B cell (primary cell): ENCODE measurements at regions not wholly inside any gene's neighbourhood (a gene's known extent, or its start where the extent isn't known, plus 50 kb on each side); places are given as distances from the start of the nearest gene placed in this dataset.

Source experiments
- ATAC-seq: fragments of 200-7000 bp; cut with Tn5 transposase; one replicate; pipeline ENCODE4 v1.10.0; 2021; ENCODE audit warnings: low read depth, mild to moderate bottlenecking, moderate number of reproducible peaks, moderate library complexity
- CTCF ChIA-PET: fragments of 350-600 bp; sonication (Branson Sonifier 250); formaldehyde crosslinking; loops from one replicate; lab custom pipeline; 2021; ENCODE audit warnings: antibody characterized with exemption, inconsistent platforms; lab: Charles Lee
- POLR2A ChIA-PET: fragments of 350-600 bp; sonication (Branson Sonifier 250); formaldehyde crosslinking; loops from one replicate; lab custom pipeline; 2021; ENCODE audit warnings: antibody characterized with exemption; lab: Charles Lee
- DNase-seq: peaks from one replicate; pipeline ENCODE4 v3.0.0; 2013
- H2AFZ ChIP-seq: 2 replicates; pipeline ENCODE4 v1.6.1; 2012; ENCODE audit warnings: mild to moderate bottlenecking, low read depth, low read length; ENCODE audit not compliant: insufficient read depth, poor library complexity, severe bottlenecking
- H3K27ac ChIP-seq, 2 donors: 1 replicate in 1 of 2; 2 replicates in 1 of 2; pipeline ENCODE4 v1.5.1; 2012 to 2013; ENCODE audit warnings: low read length in 2 of 2, mild to moderate bottlenecking in 2 of 2, moderate library complexity in 1 of 2
- H3K27me3 ChIP-seq, 4 experiments: fragments of 200-600 bp in 1 of 4; sonication (generic) in 1 of 4; replicated peaks in 1 of 4; 1 replicate in 2 of 4; 2 replicates in 2 of 4; pipeline versions ENCODE4 v1.6.1 to v1.7.0; 2013 to 2016; ENCODE audit warnings: low read length in 3 of 4, mild to moderate bottlenecking in 2 of 4, mixed read lengths in 1 of 4, moderate library complexity in 1 of 4; ENCODE audit not compliant: insufficient read depth in 4 of 4, control insufficient read depth in 3 of 4; ENCODE audit errors: control extremely low read depth in 1 of 4
- H3K36me3 ChIP-seq, 2 experiments: replicated peaks in 1 of 2; 1 replicate in 1 of 2; 2 replicates in 1 of 2; pipeline versions ENCODE4 v1.6.1 to v1.7.1; 2013; ENCODE audit warnings: low read length in 1 of 2; ENCODE audit not compliant: insufficient read depth in 2 of 2, control insufficient read depth in 1 of 2; ENCODE audit errors: control extremely low read depth in 1 of 2, extremely low read depth in 1 of 2
- H3K4me1 ChIP-seq, 2 donors: fragments of 200-600 bp in 1 of 2; sonication (generic) in 1 of 2; 1 replicate in 1 of 2; 2 replicates in 1 of 2; pipeline versions ENCODE4 v1.5.1 to v1.6.1; 2013 to 2017; ENCODE audit warnings: low read length in 2 of 2; ENCODE audit not compliant: control insufficient read depth in 2 of 2, insufficient read depth in 2 of 2
- H3K4me2 ChIP-seq: replicated peaks from 2 replicates; pipeline ENCODE3; 2012; ENCODE audit warnings: mild to moderate bottlenecking, low read depth, low read length; ENCODE audit not compliant: poor library complexity, severe bottlenecking
- H3K4me3 ChIP-seq, 5 experiments: fragments of 200-600 bp in 1 of 5; sonication (generic) in 1 of 5; 1 replicate in 3 of 5; 2 replicates in 2 of 5; pipeline versions ENCODE4 v1.5.1 to v1.7.0; 2011 to 2016; ENCODE audit warnings: low read length in 4 of 5, mild to moderate bottlenecking in 4 of 5, low read depth in 2 of 5, control low read depth in 1 of 5, moderate library complexity in 1 of 5; ENCODE audit not compliant: insufficient read depth in 1 of 5; ENCODE audit errors: control extremely low read depth in 1 of 5, extremely low read depth in 1 of 5
- H3K79me2 ChIP-seq: fragments of 200-600 bp; sonication (generic); one replicate; pipeline ENCODE4 v1.6.0; 2016; ENCODE audit warnings: low read length; ENCODE audit not compliant: control insufficient read depth, insufficient read depth
- H3K9ac ChIP-seq: fragments of 200-600 bp; sonication (generic); 2 replicates; pipeline ENCODE4 v1.6.1; 2017; ENCODE audit warnings: mild to moderate bottlenecking, low read length, moderate library complexity
- H3K9me3 ChIP-seq, 3 donors: one replicate each; pipeline versions ENCODE4 v1.6.1 to v1.7.1; 2013; ENCODE audit warnings: low read length in 2 of 3; ENCODE audit not compliant: control insufficient read depth in 2 of 3, insufficient read depth in 1 of 3; ENCODE audit errors: control extremely low read depth in 1 of 3
- H4K20me1 ChIP-seq: 2 replicates; pipeline ENCODE4 v1.6.0; 2012; ENCODE audit warnings: mild to moderate bottlenecking, low read length; ENCODE audit not compliant: insufficient read depth, control insufficient read depth, poor library complexity, severe bottlenecking
- H3K27ac Mint-ChIP-seq: one replicate; pipeline ENCODE4 v1.8.0; 2021; ENCODE audit warnings: mixed read lengths
- H3K27me3 Mint-ChIP-seq: one replicate; pipeline ENCODE4 v1.8.0; 2021; ENCODE audit warnings: mixed read lengths
- H3K4me1 Mint-ChIP-seq: one replicate; pipeline ENCODE4 v1.8.0; 2021; ENCODE audit warnings: mixed read lengths
- H3K4me3 Mint-ChIP-seq: one replicate; pipeline ENCODE4 v1.8.0; 2021; ENCODE audit warnings: mixed read lengths
- H3K9me3 Mint-ChIP-seq: one replicate; pipeline ENCODE4 v1.8.0; 2022; ENCODE audit warnings: mixed read lengths; ENCODE audit not compliant: insufficient read depth
- EZH2 ChIP-seq: IDR thresholded peaks from 2 replicates; pipeline ENCODE4 v1.6.1; 2012; ENCODE audit warnings: borderline replicate concordance, low read depth, mild to moderate bottlenecking, moderate library complexity, low read length; ENCODE audit not compliant: insufficient read depth, poor library complexity, severe bottlenecking
- WGBS: methylation state at CpG from one replicate; pipeline ENCODE4 v1.1.5; 2013; ENCODE audit warnings: missing lambda C conversion rate; ENCODE audit not compliant: insufficient coverage; 5-methylcytosine and 5-hydroxymethylcytosine counted together
- intact Hi-C: fragments of 100-400 bp; cut with micrococcal nuclease; formaldehyde crosslinking; loops from one replicate; pipeline ENCODE4 v1.10.0; 2022
- TF ChIP-seq, protein P1 (sequence below): fragments of 200-600 bp; IDR thresholded peaks from one replicate; pipeline ENCODE4 v1.8.0; 2022; ENCODE audit warnings: antibody characterized with exemption, mild to moderate bottlenecking

DNA sequence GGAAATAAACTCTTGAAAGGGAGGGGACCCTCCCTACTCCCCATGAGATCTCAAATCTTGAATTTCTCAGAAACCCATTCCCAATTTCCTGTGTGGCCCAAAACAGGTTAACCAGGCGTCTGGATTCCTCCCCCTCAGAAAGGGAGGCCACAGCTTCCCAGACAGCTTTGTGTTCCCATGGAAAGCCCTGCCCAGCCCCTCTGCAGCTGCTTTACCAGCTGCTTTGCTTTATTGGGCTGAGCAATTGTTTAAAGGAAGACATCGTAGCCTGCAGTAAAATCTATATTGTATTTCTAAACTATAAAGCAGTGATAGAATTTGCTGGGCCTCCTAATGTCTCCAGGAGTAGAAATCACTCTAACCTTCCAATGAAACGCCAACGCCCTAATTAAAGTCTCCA lies 97.4 kb downstream of the CHST1 start:
- Mint-ChIP-seq H3K9me3 (no peaks in the 10 kb centered on the region), H3K4me3 (no peak overlapping the region), H3K27ac (no peak overlapping the region), H3K27me3 (peaks cover 22% of the 10 kb centered on the region), H3K4me1 (no peaks in the 10 kb centered on the region)
- Histone ChIP-seq H3K4me3 (no peak overlapping the region), H3K27me3 (no peaks in the 10 kb centered on the region), H3K27ac (no peak overlapping the region), H3K36me3 (no peaks in the 10 kb centered on the region), H3K4me2 (no peak overlapping the region), H3K9me3 (peaks cover 0 to 4% (median 0%) of the 10 kb centered on the region in 3 donors), H4K20me1 (no peaks in the 10 kb centered on the region), H2AFZ (no peak overlapping the region), H3K79me2 (no peaks in the 10 kb centered on the region), H3K9ac (no peak overlapping the region), H3K4me1 (no peaks in the 10 kb centered on the region)
- intact Hi-C loops: no loop called here
- no peak for ATAC-seq
- TF ChIP-seq, protein P1, sequence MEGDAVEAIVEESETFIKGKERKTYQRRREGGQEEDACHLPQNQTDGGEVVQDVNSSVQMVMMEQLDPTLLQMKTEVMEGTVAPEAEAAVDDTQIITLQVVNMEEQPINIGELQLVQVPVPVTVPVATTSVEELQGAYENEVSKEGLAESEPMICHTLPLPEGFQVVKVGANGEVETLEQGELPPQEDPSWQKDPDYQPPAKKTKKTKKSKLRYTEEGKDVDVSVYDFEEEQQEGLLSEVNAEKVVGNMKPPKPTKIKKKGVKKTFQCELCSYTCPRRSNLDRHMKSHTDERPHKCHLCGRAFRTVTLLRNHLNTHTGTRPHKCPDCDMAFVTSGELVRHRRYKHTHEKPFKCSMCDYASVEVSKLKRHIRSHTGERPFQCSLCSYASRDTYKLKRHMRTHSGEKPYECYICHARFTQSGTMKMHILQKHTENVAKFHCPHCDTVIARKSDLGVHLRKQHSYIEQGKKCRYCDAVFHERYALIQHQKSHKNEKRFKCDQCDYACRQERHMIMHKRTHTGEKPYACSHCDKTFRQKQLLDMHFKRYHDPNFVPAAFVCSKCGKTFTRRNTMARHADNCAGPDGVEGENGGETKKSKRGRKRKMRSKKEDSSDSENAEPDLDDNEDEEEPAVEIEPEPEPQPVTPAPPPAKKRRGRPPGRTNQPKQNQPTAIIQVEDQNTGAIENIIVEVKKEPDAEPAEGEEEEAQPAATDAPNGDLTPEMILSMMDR: no peak
- TF ChIP-seq EZH2: no peak
- no peak for DNase-seq
- 100% methylated on average over 2 of the region's 4 CpGs for WGBS
- ChIA-PET CTCF (no interaction called here), POLR2A (no interaction called here)

DNA sequence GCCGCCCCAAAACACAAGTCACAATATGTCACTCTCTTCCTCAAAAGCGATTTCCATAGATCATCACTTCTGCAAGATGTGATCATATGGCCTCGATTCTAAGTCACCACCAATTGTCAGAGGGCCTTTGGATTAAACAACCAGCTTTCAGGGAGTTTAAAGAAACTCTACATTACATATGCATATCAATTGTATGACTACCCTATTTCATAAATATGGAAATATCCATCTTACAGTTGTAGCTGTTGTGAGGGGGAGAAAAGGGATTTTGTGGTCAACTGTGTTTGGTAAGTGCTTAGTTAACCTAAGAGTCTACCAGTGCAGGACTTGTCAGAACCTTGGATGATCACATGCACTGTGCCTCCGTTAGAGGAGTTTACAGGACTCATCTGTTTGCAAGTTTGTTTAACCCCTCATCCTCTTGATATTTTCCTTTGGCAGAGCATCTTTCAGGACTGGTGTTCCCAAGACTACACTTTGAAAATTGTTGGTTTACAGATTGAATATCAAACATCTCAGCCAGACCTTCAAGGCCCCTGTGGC lies 99.9 kb downstream of the CHST1 start:
- ChIA-PET CTCF (no interaction called here), POLR2A (no interaction called here)
- H3K4me3 Mint-ChIP-seq: no peak overlapping the region
- TF ChIP-seq EZH2: no peak
- TF ChIP-seq, protein P1: no peak
- Histone ChIP-seq H2AFZ (no peak overlapping the region), H3K9ac (no peak overlapping the region), H3K27ac (no peak overlapping the region), H3K4me2 (no peak overlapping the region), H3K9me3 (peaks cover 0 to 4% (median 0%) of the 10 kb centered on the region in 3 donors), H3K4me3 (no peak overlapping the region), H3K79me2 (no peaks in the 10 kb centered on the region), H3K4me1 (no peaks in the 10 kb centered on the region), H3K27me3 (no peaks in the 10 kb centered on the region), H3K36me3 (no peaks in the 10 kb centered on the region), H4K20me1 (no peaks in the 10 kb centered on the region)
- peaks cover 22% of the 10 kb centered on the region for H3K27me3 Mint-ChIP-seq
- WGBS: 96% methylated on average over 3 of the region's 4 CpGs
- H3K27ac Mint-ChIP-seq: no peak overlapping the region
- no peak for ATAC-seq
- H3K4me1 Mint-ChIP-seq: no peaks in the 10 kb centered on the region
- no peaks in the 10 kb centered on the region for H3K9me3 Mint-ChIP-seq
- no peak for DNase-seq
- intact Hi-C loops: no loop called here
